ENCODE measurements at regions not wholly inside any gene's neighbourhood (a gene's known extent, or its start where the extent isn't known, plus 50 kb on each side); places are given as distances from the start of the nearest gene placed in this dataset.

DNA sequence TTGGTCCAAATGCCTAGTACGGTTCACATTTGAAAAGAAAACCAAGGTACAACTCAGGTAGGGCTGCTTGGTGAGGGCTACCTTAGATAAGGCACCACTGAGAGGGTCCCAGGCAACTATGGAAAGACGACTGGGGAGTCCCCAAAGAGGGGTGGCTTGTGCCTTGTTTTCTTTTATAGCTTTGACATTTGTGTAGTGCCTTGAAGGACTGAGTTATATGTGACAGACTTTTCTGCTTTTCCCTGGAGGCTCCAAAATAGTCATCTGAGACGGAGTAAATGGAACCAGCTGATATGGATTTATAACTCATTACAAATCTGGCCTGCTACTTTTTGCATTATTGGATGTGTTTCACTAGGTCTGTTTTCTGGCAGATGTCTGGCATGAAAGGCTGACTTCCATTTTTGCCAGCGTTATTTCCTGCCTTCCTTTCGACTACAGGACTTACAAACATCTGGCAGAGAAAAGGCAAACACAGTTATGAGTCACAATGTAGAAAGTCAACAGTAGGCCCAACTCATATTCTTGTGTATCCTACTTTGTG is 88.2 kb upstream of the IMMP2L start:
- TF ChIP-seq CTCF (IDR thresholded peaks at IDR 0.05) (no peak), ZFX (IDR thresholded peaks at IDR 0.05; ENCODE audit: borderline replicate concordance) (no peak)

All from 22Rv1 (cell line).